ENCODE measurements at regions not wholly inside any gene's neighbourhood (a gene's known extent, or its start where the extent isn't known, plus 50 kb on each side); places are given as distances from the start of the nearest gene placed in this dataset.

DNA sequence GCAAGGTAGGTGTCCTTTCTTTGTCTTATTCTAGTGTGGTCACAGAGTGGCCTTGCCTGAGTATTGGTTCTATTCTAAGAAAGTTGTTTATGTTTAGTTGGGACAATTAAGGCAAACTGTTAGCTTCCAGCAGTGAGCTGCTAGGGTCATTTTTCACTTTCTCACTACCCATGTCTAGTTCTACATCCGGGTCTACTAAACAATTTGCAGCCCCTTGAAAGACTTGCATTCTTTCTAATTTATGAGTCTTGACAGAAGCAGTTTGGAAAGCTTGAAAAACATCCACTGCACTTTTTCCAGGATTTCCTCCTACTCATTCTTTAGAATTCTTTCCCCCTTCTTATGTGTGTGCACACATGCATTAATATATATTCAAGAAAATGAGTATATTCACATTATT is 892.2 kb upstream of the ACO1 start:
- TF ChIP-seq, protein P1, sequence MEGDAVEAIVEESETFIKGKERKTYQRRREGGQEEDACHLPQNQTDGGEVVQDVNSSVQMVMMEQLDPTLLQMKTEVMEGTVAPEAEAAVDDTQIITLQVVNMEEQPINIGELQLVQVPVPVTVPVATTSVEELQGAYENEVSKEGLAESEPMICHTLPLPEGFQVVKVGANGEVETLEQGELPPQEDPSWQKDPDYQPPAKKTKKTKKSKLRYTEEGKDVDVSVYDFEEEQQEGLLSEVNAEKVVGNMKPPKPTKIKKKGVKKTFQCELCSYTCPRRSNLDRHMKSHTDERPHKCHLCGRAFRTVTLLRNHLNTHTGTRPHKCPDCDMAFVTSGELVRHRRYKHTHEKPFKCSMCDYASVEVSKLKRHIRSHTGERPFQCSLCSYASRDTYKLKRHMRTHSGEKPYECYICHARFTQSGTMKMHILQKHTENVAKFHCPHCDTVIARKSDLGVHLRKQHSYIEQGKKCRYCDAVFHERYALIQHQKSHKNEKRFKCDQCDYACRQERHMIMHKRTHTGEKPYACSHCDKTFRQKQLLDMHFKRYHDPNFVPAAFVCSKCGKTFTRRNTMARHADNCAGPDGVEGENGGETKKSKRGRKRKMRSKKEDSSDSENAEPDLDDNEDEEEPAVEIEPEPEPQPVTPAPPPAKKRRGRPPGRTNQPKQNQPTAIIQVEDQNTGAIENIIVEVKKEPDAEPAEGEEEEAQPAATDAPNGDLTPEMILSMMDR (IDR thresholded peaks at IDR 0.05 in 2 of 3, conservative IDR thresholded peaks at IDR 0.05 in 1 of 3; ENCODE audit: borderline replicate concordance in 1 of 3, insufficient read depth in 1 of 3, low read depth in 2 of 3, low read length in 2 of 3): no peak
- TF ChIP-seq POLR2A (IDR thresholded peaks at IDR 0.05; ENCODE audit: borderline replicate concordance, extremely low read depth, insufficient read depth, insufficient read length) (no peak), EZH2phosphoT487 (IDR thresholded peaks at IDR 0.05; ENCODE audit: borderline replicate concordance) (no peak), EZH2 (IDR thresholded peaks at IDR 0.05) (no peak), FOSL1 (IDR thresholded peaks at IDR 0.05; ENCODE audit: low read depth) (no peak), TCF7L2 (IDR thresholded peaks at IDR 0.05; ENCODE audit: borderline replicate concordance, extremely low read depth, insufficient read depth, insufficient read length) (no peak)
- TF ChIP-seq, protein P2, sequence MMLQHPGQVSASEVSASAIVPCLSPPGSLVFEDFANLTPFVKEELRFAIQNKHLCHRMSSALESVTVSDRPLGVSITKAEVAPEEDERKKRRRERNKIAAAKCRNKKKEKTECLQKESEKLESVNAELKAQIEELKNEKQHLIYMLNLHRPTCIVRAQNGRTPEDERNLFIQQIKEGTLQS (IDR thresholded peaks at IDR 0.05): no peak
